GM18517 (cell line): ENCODE measurements at regions not wholly inside any gene's neighbourhood (a gene's known extent, or its start where the extent isn't known, plus 50 kb on each side); places are given as distances from the start of the nearest gene placed in this dataset.
"Not testable (repeated sequence)": the region's sequence is repeated elsewhere in the genome, so short reads cannot be mapped to it uniquely, and the experiment has no call there.

Experiments
- ATAC-seq: cut with Tn5 transposase; IDR thresholded peaks from one replicate; pipeline ENCODE4 v1.9.1; 2021; ENCODE audit warnings: mild to moderate bottlenecking, moderate library complexity; ENCODE audit not compliant: unreplicated experiment

GRCh38 chr6:14582749-14583148 is 465.2 kb downstream of the CD83 start:
- ATAC-seq = no peak

GRCh38 chr6:14583826-14584225 is 466.3 kb downstream of the CD83 start:
- ATAC-seq = no peak

- ATAC-seq = no peak
Measured at GRCh38 chr6:14584450-14584849, 466.9 kb downstream of the CD83 start.

- no peak for ATAC-seq
Measured at GRCh38 chr6:14585689-14586088, 468.1 kb downstream of the CD83 start.

GRCh38 chr6:14589175-14589574 is 471.6 kb downstream of the CD83 start:
- no peak for ATAC-seq

- ATAC-seq = no peak
Measured at GRCh38 chr6:14590586-14590985, 473.0 kb downstream of the CD83 start.

- no peak for ATAC-seq
Measured at GRCh38 chr6:14591998-14592397, 474.4 kb downstream of the CD83 start.

GRCh38 chr6:14593286-14593685 is 475.7 kb downstream of the CD83 start:
- no peak for ATAC-seq

- no peak for ATAC-seq
Measured at GRCh38 chr6:14595751-14596150, 478.2 kb downstream of the CD83 start.

GRCh38 chr6:14596410-14596809 is 478.8 kb downstream of the CD83 start:
- no peak for ATAC-seq

- no peak for ATAC-seq
Measured at GRCh38 chr6:14597090-14597489, 479.5 kb downstream of the CD83 start.

GRCh38 chr6:14598017-14598864 is 480.7 kb downstream of the CD83 start:
- ATAC-seq = no peak

GRCh38 chr6:14600306-14600705 is 482.7 kb downstream of the CD83 start:
- not testable (repeated sequence) for ATAC-seq

- ATAC-seq = no peak
Measured at GRCh38 chr6:14601490-14601889, 483.9 kb downstream of the CD83 start.

GRCh38 chr6:14606353-14606752 is 488.8 kb downstream of the CD83 start:
- no peak for ATAC-seq

GRCh38 chr6:14610141-14610540 is 492.6 kb downstream of the CD83 start:
- no peak for ATAC-seq

- no peak for ATAC-seq
Measured at GRCh38 chr6:14612016-14612980, 494.7 kb downstream of the CD83 start.

- no peak for ATAC-seq
Measured at GRCh38 chr6:14614631-14615030, 497.1 kb downstream of the CD83 start.

GRCh38 chr6:14616656-14617055 is 499.1 kb downstream of the CD83 start:
- ATAC-seq = no peak

- ATAC-seq = no peak
Measured at GRCh38 chr6:14618759-14619418, 501.3 kb downstream of the CD83 start.

GRCh38 chr6:14619419-14619781 is 501.8 kb downstream of the CD83 start:
- ATAC-seq = no peak
